ENCODE measurements at regions not wholly inside any gene's neighbourhood (a gene's known extent, or its start where the extent isn't known, plus 50 kb on each side); places are given as distances from the start of the nearest gene placed in this dataset.

DNA sequence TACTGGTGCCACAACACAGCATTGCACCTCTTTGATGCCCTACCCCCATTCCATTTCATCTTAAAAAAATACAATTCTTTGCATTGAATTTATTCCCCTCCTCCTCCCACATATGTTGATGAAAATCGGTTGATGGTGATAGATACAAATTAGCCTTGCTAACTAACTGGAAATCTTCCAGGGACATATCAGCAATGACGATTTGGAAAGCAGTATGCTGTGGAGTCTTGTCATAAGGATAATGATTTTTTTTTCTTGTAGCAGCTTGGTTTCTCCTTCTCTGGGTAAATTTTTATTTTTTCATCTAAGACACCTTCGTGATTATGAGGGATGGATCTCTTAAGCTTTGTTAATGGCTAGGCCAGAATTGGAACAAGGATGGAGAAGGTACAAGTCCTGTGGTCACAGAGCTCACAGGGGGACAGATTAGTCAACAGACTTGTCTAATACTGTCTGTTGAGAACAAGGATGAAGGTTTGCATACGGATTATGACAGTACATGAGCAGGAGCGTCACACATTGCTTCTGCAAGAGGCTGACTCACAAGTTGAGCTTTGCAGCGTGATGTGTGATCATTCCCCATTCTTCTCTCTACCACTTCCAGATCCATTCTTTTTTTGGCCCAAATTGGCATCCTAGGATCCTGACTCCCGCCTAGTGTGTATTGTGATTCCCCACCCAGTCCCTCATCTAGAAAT lies 233.1 kb upstream of the FERMT1 start:
- TF ChIP-seq POLR2AphosphoS5 (IDR thresholded peaks at IDR 0.05; ENCODE audit: low read depth, low read length) (no peak), TAF1 (IDR thresholded peaks at IDR 0.05; ENCODE audit: borderline replicate concordance, insufficient read depth, low read length) (no peak), SIN3A (IDR thresholded peaks at IDR 0.05; ENCODE audit: borderline replicate concordance, insufficient read depth, low read length) (no peak), FOXP2 (optimal IDR thresholded peaks at IDR 0.05; ENCODE audit: borderline replicate concordance, extremely low read depth, extremely low read length, insufficient read depth) (no peak)
- TF ChIP-seq, protein P1, sequence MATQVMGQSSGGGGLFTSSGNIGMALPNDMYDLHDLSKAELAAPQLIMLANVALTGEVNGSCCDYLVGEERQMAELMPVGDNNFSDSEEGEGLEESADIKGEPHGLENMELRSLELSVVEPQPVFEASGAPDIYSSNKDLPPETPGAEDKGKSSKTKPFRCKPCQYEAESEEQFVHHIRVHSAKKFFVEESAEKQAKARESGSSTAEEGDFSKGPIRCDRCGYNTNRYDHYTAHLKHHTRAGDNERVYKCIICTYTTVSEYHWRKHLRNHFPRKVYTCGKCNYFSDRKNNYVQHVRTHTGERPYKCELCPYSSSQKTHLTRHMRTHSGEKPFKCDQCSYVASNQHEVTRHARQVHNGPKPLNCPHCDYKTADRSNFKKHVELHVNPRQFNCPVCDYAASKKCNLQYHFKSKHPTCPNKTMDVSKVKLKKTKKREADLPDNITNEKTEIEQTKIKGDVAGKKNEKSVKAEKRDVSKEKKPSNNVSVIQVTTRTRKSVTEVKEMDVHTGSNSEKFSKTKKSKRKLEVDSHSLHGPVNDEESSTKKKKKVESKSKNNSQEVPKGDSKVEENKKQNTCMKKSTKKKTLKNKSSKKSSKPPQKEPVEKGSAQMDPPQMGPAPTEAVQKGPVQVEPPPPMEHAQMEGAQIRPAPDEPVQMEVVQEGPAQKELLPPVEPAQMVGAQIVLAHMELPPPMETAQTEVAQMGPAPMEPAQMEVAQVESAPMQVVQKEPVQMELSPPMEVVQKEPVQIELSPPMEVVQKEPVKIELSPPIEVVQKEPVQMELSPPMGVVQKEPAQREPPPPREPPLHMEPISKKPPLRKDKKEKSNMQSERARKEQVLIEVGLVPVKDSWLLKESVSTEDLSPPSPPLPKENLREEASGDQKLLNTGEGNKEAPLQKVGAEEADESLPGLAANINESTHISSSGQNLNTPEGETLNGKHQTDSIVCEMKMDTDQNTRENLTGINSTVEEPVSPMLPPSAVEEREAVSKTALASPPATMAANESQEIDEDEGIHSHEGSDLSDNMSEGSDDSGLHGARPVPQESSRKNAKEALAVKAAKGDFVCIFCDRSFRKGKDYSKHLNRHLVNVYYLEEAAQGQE (IDR thresholded peaks at IDR 0.05; ENCODE audit: insufficient read depth in 1 of 2, low read depth in 2 of 2, low read length in 2 of 2) = no peak

DNA sequence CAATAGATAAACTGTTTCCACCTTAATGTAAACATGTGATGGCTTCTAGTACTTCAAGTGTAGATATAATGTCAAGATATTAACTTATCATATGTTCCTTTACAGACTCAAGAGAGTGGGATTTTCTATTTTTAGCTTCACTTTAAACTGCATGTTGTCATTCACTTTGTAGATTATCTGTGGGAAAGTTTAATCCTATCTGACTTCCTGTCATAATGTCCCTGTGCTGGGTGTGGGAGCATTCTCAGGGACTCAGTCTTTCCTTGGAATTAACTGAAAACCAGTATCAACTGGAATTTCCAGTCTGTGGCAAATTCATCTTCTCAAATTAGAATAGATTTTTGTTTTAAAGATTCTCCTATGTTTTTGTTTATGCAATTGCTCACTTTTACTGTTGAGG lies 226.1 kb upstream of the FERMT1 start:
- TF ChIP-seq FOXP2 (optimal IDR thresholded peaks at IDR 0.05; ENCODE audit: borderline replicate concordance, extremely low read depth, extremely low read length, insufficient read depth) = no peak
- no peak for TF ChIP-seq POLR2AphosphoS5 (IDR thresholded peaks at IDR 0.05; ENCODE audit: low read depth, low read length)
- TF ChIP-seq SIN3A (IDR thresholded peaks at IDR 0.05; ENCODE audit: borderline replicate concordance, insufficient read depth, low read length) = no peak
- no peak for TF ChIP-seq TAF1 (IDR thresholded peaks at IDR 0.05; ENCODE audit: borderline replicate concordance, insufficient read depth, low read length)
- TF ChIP-seq, protein P1 (IDR thresholded peaks at IDR 0.05; ENCODE audit: insufficient read depth in 1 of 2, low read depth in 2 of 2, low read length in 2 of 2) = no peak

GRCh38 chr20:6347916-6348315 lies 225.1 kb upstream of the FERMT1 start:
- TF ChIP-seq FOXP2 (optimal IDR thresholded peaks at IDR 0.05; ENCODE audit: borderline replicate concordance, extremely low read depth, extremely low read length, insufficient read depth) = no peak
- TF ChIP-seq SIN3A (IDR thresholded peaks at IDR 0.05; ENCODE audit: borderline replicate concordance, insufficient read depth, low read length) = no peak
- TF ChIP-seq TAF1 (IDR thresholded peaks at IDR 0.05; ENCODE audit: borderline replicate concordance, insufficient read depth, low read length) = no peak
- TF ChIP-seq POLR2AphosphoS5 (IDR thresholded peaks at IDR 0.05; ENCODE audit: low read depth, low read length) = no peak
- TF ChIP-seq, protein P1 (IDR thresholded peaks at IDR 0.05; ENCODE audit: insufficient read depth in 1 of 2, low read depth in 2 of 2, low read length in 2 of 2) = no peak

DNA sequence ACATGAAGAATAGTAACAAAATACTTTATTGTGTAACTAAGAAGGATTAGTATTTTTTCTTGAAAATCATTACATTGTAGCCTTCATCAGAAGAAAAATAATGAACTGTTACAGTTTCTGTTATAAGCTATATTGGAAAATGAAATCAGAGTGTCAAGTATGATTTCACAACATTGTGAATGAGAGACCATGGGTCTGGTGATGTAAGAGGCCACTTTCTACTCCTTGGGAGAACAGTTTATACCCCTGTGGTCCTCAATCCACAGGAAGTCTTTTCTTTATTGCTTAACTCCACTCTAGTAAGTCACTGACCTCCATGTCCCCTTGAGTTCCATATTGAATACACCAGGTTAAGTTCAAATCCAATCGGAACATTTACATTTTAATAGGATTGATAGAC lies 218.7 kb upstream of the FERMT1 start:
- TF ChIP-seq TAF1 (IDR thresholded peaks at IDR 0.05; ENCODE audit: borderline replicate concordance, insufficient read depth, low read length) (no peak), SIN3A (IDR thresholded peaks at IDR 0.05; ENCODE audit: borderline replicate concordance, insufficient read depth, low read length) (no peak), POLR2AphosphoS5 (IDR thresholded peaks at IDR 0.05; ENCODE audit: low read depth, low read length) (no peak), FOXP2 (optimal IDR thresholded peaks at IDR 0.05; ENCODE audit: borderline replicate concordance, extremely low read depth, extremely low read length, insufficient read depth) (no peak)

DNA sequence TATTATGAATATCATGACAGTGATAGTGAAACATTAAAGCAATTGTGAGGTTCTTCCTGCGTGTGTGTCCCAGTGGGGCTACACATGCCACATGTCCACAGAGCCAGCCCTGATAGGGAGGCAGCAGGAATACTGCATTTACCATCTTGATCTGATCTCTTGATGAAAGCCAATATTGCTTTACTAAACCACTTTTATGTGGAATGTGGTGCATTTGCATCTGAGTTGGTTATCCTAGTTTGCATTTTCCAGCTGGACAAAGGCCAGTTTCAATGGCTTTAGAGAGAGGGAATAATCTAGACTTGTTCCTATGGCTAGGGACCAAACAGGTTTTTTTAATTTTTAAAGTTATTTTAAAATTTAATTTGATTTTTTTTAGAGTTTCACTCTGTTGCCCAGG lies 216.3 kb upstream of the FERMT1 start:
- TF ChIP-seq FOXP2 (optimal IDR thresholded peaks at IDR 0.05; ENCODE audit: borderline replicate concordance, extremely low read depth, extremely low read length, insufficient read depth) = no peak
- no peak for TF ChIP-seq TAF1 (IDR thresholded peaks at IDR 0.05; ENCODE audit: borderline replicate concordance, insufficient read depth, low read length)
- TF ChIP-seq SIN3A (IDR thresholded peaks at IDR 0.05; ENCODE audit: borderline replicate concordance, insufficient read depth, low read length) = no peak
- TF ChIP-seq POLR2AphosphoS5 (IDR thresholded peaks at IDR 0.05; ENCODE audit: low read depth, low read length) = no peak
- TF ChIP-seq, protein P1 (IDR thresholded peaks at IDR 0.05; ENCODE audit: insufficient read depth in 1 of 2, low read depth in 2 of 2, low read length in 2 of 2) = no peak

Data from PFSK-1 (cell line).